BLaER1 treated with 17β-estradiol and CSF1 and Interleukin-3, amounts not matched to agents 10 nM and 100 nM (cell line): ENCODE measurements at regions not wholly inside any gene's neighbourhood (a gene's known extent, or its start where the extent isn't known, plus 50 kb on each side); places are given as distances from the start of the nearest gene placed in this dataset.
A peak's percentile ranks its signal among the peaks of the same experiment; 100 is the strongest.
"Not testable (repeated sequence)": the region's sequence is repeated elsewhere in the genome, so short reads cannot be mapped to it uniquely, and the experiment has no call there.

Source experiments
- H3K27ac ChIP-seq, 11 experiments: shearing (Covaris generic); formaldehyde crosslinking; 2 replicates each; pipeline ENCODE4 v1.8.1; 2022
- H3K27me3 ChIP-seq, 11 experiments: shearing (Covaris generic); formaldehyde crosslinking; 2 replicates each; pipeline ENCODE4 v1.8.1; 2022
- H3K36me3 ChIP-seq, 11 experiments: shearing (Covaris generic); formaldehyde crosslinking; 2 replicates each; pipeline ENCODE4 v1.8.1; 2022
- H3K4me1 ChIP-seq, 10 experiments: shearing (Covaris generic); formaldehyde crosslinking; 2 replicates each; pipeline ENCODE4 v1.8.1; 2022
- H3K4me2 ChIP-seq, 11 experiments: shearing (Covaris generic); formaldehyde crosslinking; 2 replicates each; pipeline ENCODE4 v1.8.1; 2022
- H3K4me3 ChIP-seq, 10 experiments: shearing (Covaris generic); formaldehyde crosslinking; 2 replicates each; pipeline ENCODE4 v1.8.1; 2022
- H3K9ac ChIP-seq, 11 experiments: shearing (Covaris generic); formaldehyde crosslinking; 2 replicates each; pipeline ENCODE4 v1.8.1; 2022
- H3K9me3 ChIP-seq, 11 experiments: shearing (Covaris generic); formaldehyde crosslinking; replicated peaks in 1 of 11; 2 replicates each; pipeline ENCODE4 v1.8.1; 2022
- H4K20me1 ChIP-seq, 11 experiments: shearing (Covaris generic); formaldehyde crosslinking; 2 replicates each; pipeline ENCODE4 v1.8.1; 2022
- Cebpa-rat ChIP-seq, 11 experiments: shearing (Covaris generic); IDR thresholded peaks; 2 replicates each; pipeline ENCODE4 v1.8.1; 2022

- H3K4me2 ChIP-seq = no peak overlapping the region
- no peaks in the 10 kb centered on the region for H3K27me3 ChIP-seq
- no peaks in the 10 kb centered on the region for H4K20me1 ChIP-seq
- H3K36me3 ChIP-seq = no peaks in the 10 kb centered on the region
- H3K9me3 ChIP-seq = no peaks in the 10 kb centered on the region
- H3K4me3 ChIP-seq = no peak overlapping the region
- no peak for TF ChIP-seq Cebpa-rat (IDR thresholded peaks at IDR 0.05)
- H3K27ac ChIP-seq = no peak overlapping the region
- no peaks in the 10 kb centered on the region for H3K4me1 ChIP-seq
- no peak overlapping the region for H3K9ac ChIP-seq
Observed at GRCh38 chr6:141914646-141915045, 218.1 kb upstream of the GJE1 start.

- no peaks in the 10 kb centered on the region for H3K36me3 ChIP-seq
- H4K20me1 ChIP-seq = no peaks in the 10 kb centered on the region
- H3K9ac ChIP-seq = no peak overlapping the region
- no peaks in the 10 kb centered on the region for H3K27me3 ChIP-seq
- H3K4me3 ChIP-seq = no peak overlapping the region
- TF ChIP-seq Cebpa-rat (IDR thresholded peaks at IDR 0.05) = no peak
- no peaks in the 10 kb centered on the region for H3K4me1 ChIP-seq
- H3K27ac ChIP-seq = no peak overlapping the region
- no peak overlapping the region for H3K4me2 ChIP-seq
- no peaks in the 10 kb centered on the region for H3K9me3 ChIP-seq
Observed at GRCh38 chr6:141906569-141907080, 226.1 kb upstream of the GJE1 start.

- no peaks in the 10 kb centered on the region for H3K36me3 ChIP-seq
- H3K4me2 ChIP-seq = no peak overlapping the region
- no peak overlapping the region for H3K4me3 ChIP-seq
- H3K27me3 ChIP-seq = no peaks in the 10 kb centered on the region
- no peak overlapping the region for H3K9ac ChIP-seq
- peaks cover 8 to 22% (median 12%) of the 10 kb centered on the region in 11 experiments; a peak in 20 of 22 replicates for H3K9me3 ChIP-seq
- H3K27ac ChIP-seq = no peak overlapping the region
- no peaks in the 10 kb centered on the region for H4K20me1 ChIP-seq
- no peak for TF ChIP-seq Cebpa-rat (IDR thresholded peaks at IDR 0.05)
- no peaks in the 10 kb centered on the region for H3K4me1 ChIP-seq
Observed at GRCh38 chr6:141890661-141891060, 242.1 kb upstream of the GJE1 start.

- peaks cover 0 to 13% (median 4%) of the 10 kb centered on the region in 11 experiments; a peak in 8 of 22 replicates for H3K9me3 ChIP-seq
- H3K27me3 ChIP-seq = no peaks in the 10 kb centered on the region
- no peak for TF ChIP-seq Cebpa-rat (IDR thresholded peaks at IDR 0.05)
- no peaks in the 10 kb centered on the region for H3K36me3 ChIP-seq
- H3K4me1 ChIP-seq = no peaks in the 10 kb centered on the region
- H4K20me1 ChIP-seq = no peaks in the 10 kb centered on the region
- H3K4me2 ChIP-seq = no peak overlapping the region
- H3K27ac ChIP-seq = no peak overlapping the region
- no peak overlapping the region for H3K9ac ChIP-seq
- H3K4me3 ChIP-seq = no peak overlapping the region
Observed at GRCh38 chr6:141884850-141885249, 247.9 kb upstream of the GJE1 start.

- peaks cover 0 to 6% (median 0%) of the 10 kb centered on the region in 10 experiments; a peak in 1 of 20 replicates for H3K4me1 ChIP-seq
- H3K9ac ChIP-seq = no peak overlapping the region
- TF ChIP-seq Cebpa-rat (IDR thresholded peaks at IDR 0.05) = no peak
- H3K4me2 ChIP-seq = no peak overlapping the region
- H3K36me3 ChIP-seq = no peaks in the 10 kb centered on the region
- no peaks in the 10 kb centered on the region for H4K20me1 ChIP-seq
- H3K9me3 ChIP-seq = no peaks in the 10 kb centered on the region
- H3K27me3 ChIP-seq = no peaks in the 10 kb centered on the region
- H3K27ac ChIP-seq = no peak overlapping the region
- no peak overlapping the region for H3K4me3 ChIP-seq
Observed at GRCh38 chr6:141878686-141879085, 254.0 kb upstream of the GJE1 start.

- no peaks in the 10 kb centered on the region for H3K9me3 ChIP-seq
- no peaks in the 10 kb centered on the region for H4K20me1 ChIP-seq
- no peaks in the 10 kb centered on the region for H3K36me3 ChIP-seq
- peaks cover 0 to 6% (median 0%) of the 10 kb centered on the region in 10 experiments; a peak in 1 of 20 replicates for H3K4me1 ChIP-seq
- TF ChIP-seq Cebpa-rat (IDR thresholded peaks at IDR 0.05) = no peak
- no peak overlapping the region for H3K27ac ChIP-seq
- no peak overlapping the region for H3K4me3 ChIP-seq
- no peaks in the 10 kb centered on the region for H3K27me3 ChIP-seq
- no peak overlapping the region for H3K9ac ChIP-seq
- no peak overlapping the region for H3K4me2 ChIP-seq
Observed at GRCh38 chr6:141877275-141877983, 255.3 kb upstream of the GJE1 start.

GRCh38 chr6:141874930-141875602 is 257.7 kb upstream of the GJE1 start:
- Histone ChIP-seq H3K4me2 (no peak overlapping the region), H3K9me3 (no peaks in the 10 kb centered on the region), H4K20me1 (no peaks in the 10 kb centered on the region), H3K36me3 (no peaks in the 10 kb centered on the region), H3K9ac (no peak overlapping the region), H3K4me3 (no peak overlapping the region), H3K4me1 (peaks cover 0 to 6% (median 0%) of the 10 kb centered on the region in 10 experiments; a peak in 1 of 20 replicates), H3K27me3 (no peaks in the 10 kb centered on the region), H3K27ac (peak overlapping the region in 2 of 11 experiments; percentile 19 to 32; a peak in 3 of 22 replicates)
- peak in 3 of 11 experiments; percentile 14 to 57 (median 54); a peak in 6 of 22 replicates for TF ChIP-seq Cebpa-rat (IDR thresholded peaks at IDR 0.05)

GRCh38 chr6:141869509-141869908 is 263.2 kb upstream of the GJE1 start:
- H3K9me3 ChIP-seq, H3K27me3 ChIP-seq, H4K20me1 ChIP-seq, H3K4me2 ChIP-seq, H3K27ac ChIP-seq, H3K9ac ChIP-seq, H3K36me3 ChIP-seq, H3K4me1 ChIP-seq, H3K4me3 ChIP-seq: not testable (repeated sequence)

- Histone ChIP-seq H4K20me1 (no peaks in the 10 kb centered on the region), H3K36me3 (no peaks in the 10 kb centered on the region), H3K9me3 (no peaks in the 10 kb centered on the region), H3K4me2 (no peak overlapping the region), H3K27ac (no peak overlapping the region), H3K27me3 (no peaks in the 10 kb centered on the region), H3K9ac (no peak overlapping the region), H3K4me1 (no peaks in the 10 kb centered on the region), H3K4me3 (no peak overlapping the region)
- no peak for TF ChIP-seq Cebpa-rat (IDR thresholded peaks at IDR 0.05)
Observed at GRCh38 chr6:141867767-141868166, 265.0 kb upstream of the GJE1 start.
